ENCODE measurements at regions not wholly inside any gene's neighbourhood (a gene's known extent, or its start where the extent isn't known, plus 50 kb on each side); places are given as distances from the start of the nearest gene placed in this dataset.

DNA sequence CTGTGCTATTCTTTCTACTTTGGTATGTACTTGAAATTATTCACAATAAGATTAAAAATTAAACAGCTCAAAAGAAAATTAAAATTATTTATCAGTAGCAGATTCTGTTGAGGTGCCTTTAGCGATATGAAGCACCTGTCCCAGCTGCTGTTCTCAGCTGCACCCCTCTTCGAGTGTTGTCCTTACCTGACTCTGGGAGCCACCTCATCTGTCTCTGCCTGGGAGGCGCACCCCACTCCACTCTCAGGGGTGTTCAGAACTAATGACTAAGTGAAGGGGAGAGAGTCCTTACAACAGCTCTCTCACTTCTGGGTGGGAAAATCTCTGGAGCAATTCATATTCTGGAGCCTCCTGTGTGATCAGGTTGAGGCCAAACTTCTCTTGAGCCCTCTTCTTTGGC, 745.7 kb downstream of the RFPL4B start:
- no peak overlapping the region for H3K4me3 Mint-ChIP-seq
- no peaks in the 10 kb centered on the region for H3K36me3 Mint-ChIP-seq
- DNase-seq (ENCODE audit: low spot score in 2 of 2) (no peak), ATAC-seq (ENCODE audit: low read depth) (no peak)
- no peak overlapping the region for H3K27ac Mint-ChIP-seq
- H3K9me3 Mint-ChIP-seq: no peaks in the 10 kb centered on the region
- H3K4me1 Mint-ChIP-seq: no peaks in the 10 kb centered on the region
- no peaks in the 10 kb centered on the region for H3K27me3 Mint-ChIP-seq

DNA sequence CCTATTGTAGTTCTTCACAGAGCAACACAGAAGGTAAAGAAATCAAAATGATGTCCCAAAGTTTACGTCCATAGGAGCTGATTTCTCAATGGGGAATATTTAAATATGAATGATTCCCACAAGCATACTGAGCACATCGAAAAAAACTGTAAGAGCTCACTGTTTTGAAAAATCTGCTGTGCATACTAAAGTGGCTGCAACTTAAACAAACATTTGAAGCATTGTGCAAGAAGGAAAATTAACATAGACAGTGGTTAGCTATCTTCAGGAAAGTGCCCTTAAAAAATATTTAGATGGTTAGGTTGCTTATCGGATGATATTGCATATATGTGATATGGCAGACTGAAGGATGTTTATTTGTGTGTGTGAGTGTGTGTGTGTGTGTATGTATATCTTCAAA, 747.6 kb downstream of the RFPL4B start:
- no peaks in the 10 kb centered on the region for H3K4me1 Mint-ChIP-seq
- DNase-seq (ENCODE audit: low spot score in 2 of 2) (no peak), ATAC-seq (ENCODE audit: low read depth) (no peak)
- no peaks in the 10 kb centered on the region for H3K9me3 Mint-ChIP-seq
- no peaks in the 10 kb centered on the region for H3K36me3 Mint-ChIP-seq
- no peak overlapping the region for H3K27ac Mint-ChIP-seq
- H3K4me3 Mint-ChIP-seq: no peak overlapping the region
- H3K27me3 Mint-ChIP-seq: no peaks in the 10 kb centered on the region

DNA sequence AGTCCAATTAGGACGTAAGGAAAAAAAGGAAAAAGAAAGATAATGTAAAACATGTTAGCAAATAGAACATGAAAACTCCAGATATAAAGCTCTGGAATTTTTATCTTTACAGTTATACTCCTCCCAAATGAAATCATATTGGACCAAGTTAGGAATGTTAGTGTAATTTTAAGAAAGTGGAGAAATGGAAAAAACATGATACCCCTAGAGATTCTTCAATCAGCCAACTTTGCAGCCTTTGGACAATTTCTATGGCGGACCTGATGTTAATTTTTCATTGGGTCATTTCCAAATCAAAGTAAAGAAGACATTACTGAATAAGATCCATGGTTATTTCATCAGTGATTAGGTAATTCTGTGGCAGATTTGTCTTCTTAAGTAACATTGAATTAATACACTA, 748.7 kb downstream of the RFPL4B start:
- Mint-ChIP-seq H3K27me3 (no peaks in the 10 kb centered on the region), H3K4me1 (no peaks in the 10 kb centered on the region), H3K27ac (no peak overlapping the region), H3K4me3 (no peak overlapping the region), H3K9me3 (no peaks in the 10 kb centered on the region), H3K36me3 (no peaks in the 10 kb centered on the region)
- ATAC-seq (ENCODE audit: low read depth) (no peak), DNase-seq (ENCODE audit: low spot score in 2 of 2) (no peak)

DNA sequence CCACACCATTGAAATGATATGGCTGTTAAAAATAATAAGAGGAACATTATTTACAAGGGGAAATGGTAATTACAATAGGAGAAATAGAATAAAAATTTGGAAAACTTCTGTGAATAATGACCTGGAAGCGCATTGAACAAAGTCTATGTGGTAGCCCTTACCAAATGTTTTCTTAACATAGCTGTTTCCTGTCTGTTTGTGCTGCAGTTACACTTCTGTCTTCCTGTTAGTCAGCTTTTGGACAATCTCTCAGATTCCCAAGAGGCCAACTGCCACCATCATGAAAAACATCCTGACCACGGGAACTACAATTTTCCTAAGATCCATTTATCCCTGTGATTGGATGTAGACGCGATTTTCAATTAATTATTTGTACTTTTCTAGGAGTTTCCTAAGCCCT, 754.4 kb upstream of the MARCKS start:
- Mint-ChIP-seq H3K27me3 (no peaks in the 10 kb centered on the region), H3K27ac (no peak overlapping the region), H3K9me3 (peaks cover 1% of the 10 kb centered on the region), H3K36me3 (no peaks in the 10 kb centered on the region), H3K4me1 (no peaks in the 10 kb centered on the region), H3K4me3 (no peak overlapping the region)
- ATAC-seq (ENCODE audit: low read depth) (no peak), DNase-seq (ENCODE audit: low spot score in 2 of 2) (no peak)

DNA sequence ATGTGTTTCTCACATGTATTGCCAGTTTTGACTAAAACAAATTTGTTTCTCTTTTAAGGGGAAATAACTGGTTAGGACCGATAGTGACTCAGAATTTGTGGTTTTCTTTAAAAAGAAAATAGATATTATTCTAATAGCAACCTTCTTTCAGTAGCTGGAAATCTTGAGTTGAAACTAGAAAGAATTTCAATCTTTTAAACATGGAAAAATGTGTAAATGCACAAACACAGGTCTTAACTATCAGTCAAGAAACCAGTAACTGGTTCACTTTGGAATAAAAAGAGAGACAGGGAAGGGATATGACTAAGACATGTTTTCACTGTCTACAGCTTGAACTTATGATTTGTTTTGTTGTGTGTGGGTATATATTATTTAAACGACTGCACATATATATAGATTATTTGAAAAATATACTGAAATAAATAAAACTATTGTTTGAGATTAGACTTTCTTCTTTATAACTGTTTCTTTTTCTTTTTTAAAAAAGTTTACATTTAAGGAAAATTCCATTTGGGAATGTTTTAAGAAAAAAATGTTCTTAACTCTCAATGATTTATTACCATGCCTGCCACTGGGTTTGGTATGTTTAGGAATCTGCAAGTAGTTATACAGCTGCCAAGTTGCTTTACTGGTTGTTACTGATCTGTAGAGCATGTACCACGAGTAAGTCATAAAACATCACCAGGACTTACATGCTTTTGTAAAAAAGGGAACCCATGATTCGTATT, 753.3 kb upstream of the MARCKS start:
- ATAC-seq (ENCODE audit: low read depth): no peak

DNA sequence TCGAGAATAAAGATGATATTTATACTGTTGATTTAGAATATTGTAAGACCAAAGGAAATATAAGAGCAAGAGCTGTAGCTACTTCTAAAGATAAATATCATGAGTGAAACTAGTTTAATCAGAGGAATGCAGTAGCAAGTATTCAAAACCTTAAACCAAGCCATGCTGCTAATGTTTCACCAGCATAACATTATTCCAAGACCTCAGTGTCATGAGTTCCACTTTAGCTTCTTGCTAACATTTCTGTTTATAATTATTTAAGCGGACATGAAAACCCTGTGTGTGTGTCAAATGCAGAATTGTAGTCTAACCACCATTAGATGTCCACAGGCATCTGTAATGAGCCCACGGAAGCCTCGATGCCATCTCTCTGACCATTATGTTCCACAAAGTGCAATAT, 752.6 kb upstream of the MARCKS start:
- H3K27me3 Mint-ChIP-seq: no peaks in the 10 kb centered on the region
- H3K27ac Mint-ChIP-seq: no peak overlapping the region
- H3K9me3 Mint-ChIP-seq: peaks cover 1% of the 10 kb centered on the region
- no peaks in the 10 kb centered on the region for H3K36me3 Mint-ChIP-seq
- H3K4me3 Mint-ChIP-seq: no peak overlapping the region
- ATAC-seq (ENCODE audit: low read depth) (no peak), DNase-seq (ENCODE audit: low spot score in 2 of 2) (no peak)
- H3K4me1 Mint-ChIP-seq: no peaks in the 10 kb centered on the region

More for the DNA sequence above, 753.3 kb upstream of the MARCKS start:
- Mint-ChIP-seq H3K36me3 (no peaks in the 10 kb centered on the region), H3K27me3 (no peaks in the 10 kb centered on the region), H3K4me3 (no peak overlapping the region), H3K9me3 (peaks cover 1% of the 10 kb centered on the region), H3K4me1 (no peaks in the 10 kb centered on the region), H3K27ac (no peak overlapping the region)
- no peak for DNase-seq (ENCODE audit: low spot score in 2 of 2)

DNA sequence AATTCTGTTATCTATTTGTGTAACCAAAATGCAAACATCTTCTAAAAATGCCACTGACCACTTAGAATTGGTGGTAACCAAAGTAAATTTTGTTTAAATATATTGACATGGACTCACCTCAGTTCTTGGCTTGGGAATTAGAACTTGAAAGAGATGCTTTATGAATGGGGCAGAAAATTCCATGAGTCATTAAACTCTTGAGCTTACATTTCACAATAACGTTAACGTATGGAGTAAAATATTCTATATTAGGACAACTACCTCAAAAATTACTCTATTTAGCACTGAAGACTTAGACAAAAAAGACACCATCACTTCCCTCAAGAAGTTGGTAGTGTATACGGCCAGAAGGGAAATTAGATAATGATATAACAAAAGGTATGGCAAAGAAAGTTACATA, 752.2 kb upstream of the MARCKS start:
- H3K9me3 Mint-ChIP-seq: peaks cover 1% of the 10 kb centered on the region
- no peak overlapping the region for H3K4me3 Mint-ChIP-seq
- DNase-seq (ENCODE audit: low spot score in 2 of 2) (no peak), ATAC-seq (ENCODE audit: low read depth) (no peak)
- no peak overlapping the region for H3K27ac Mint-ChIP-seq
- no peaks in the 10 kb centered on the region for H3K27me3 Mint-ChIP-seq
- no peaks in the 10 kb centered on the region for H3K4me1 Mint-ChIP-seq
- H3K36me3 Mint-ChIP-seq: no peaks in the 10 kb centered on the region

DNA sequence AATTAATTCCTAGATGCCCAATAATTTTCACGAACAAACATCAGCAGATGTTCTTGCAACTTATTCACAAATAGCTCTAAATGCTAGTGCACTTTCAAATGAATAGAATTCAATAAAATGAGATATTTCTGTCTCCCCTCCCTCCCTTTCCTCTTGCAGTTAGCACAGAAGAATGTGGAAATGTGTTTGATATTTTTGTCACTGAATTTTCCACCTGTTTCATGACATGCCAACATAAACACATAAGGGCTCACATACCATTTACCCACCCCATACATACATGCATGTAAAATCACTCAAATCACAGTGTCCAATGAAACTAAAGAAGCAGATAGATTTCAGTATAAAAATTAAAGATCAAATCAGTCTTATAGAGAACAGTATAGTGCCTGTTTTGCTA, 746.9 kb upstream of the MARCKS start:
- Mint-ChIP-seq H3K36me3 (no peaks in the 10 kb centered on the region), H3K4me1 (no peaks in the 10 kb centered on the region), H3K27ac (no peak overlapping the region), H3K9me3 (no peaks in the 10 kb centered on the region), H3K4me3 (no peak overlapping the region), H3K27me3 (peaks cover 10% of the 10 kb centered on the region)
- no peak for DNase-seq (ENCODE audit: low spot score in 2 of 2)
- no peak for ATAC-seq (ENCODE audit: low read depth)

DNA sequence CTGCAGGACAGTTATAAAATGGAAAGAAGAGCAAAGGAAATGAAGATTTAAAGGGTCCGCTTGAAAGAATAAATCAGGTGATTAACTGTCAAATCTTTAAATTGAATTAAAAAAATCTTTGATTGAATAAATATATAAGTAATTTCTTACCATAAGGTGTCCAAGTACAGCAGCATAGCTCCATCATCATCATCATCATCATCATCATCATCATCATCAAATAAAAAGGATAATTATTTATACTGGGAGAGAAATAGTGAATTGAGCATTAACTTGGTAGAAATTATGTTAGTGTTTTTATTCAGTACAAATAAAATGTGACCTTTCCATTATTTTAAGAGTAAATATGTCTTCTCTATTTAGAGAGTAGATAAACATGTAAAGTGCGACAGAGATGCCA, 745.6 kb upstream of the MARCKS start:
- H3K4me1 Mint-ChIP-seq: no peaks in the 10 kb centered on the region
- H3K36me3 Mint-ChIP-seq: no peaks in the 10 kb centered on the region
- H3K27me3 Mint-ChIP-seq: peaks cover 10% of the 10 kb centered on the region
- DNase-seq (ENCODE audit: low spot score in 2 of 2): no peak
- no peak for ATAC-seq (ENCODE audit: low read depth)
- no peak overlapping the region for H3K4me3 Mint-ChIP-seq
- H3K27ac Mint-ChIP-seq: no peak overlapping the region
- no peaks in the 10 kb centered on the region for H3K9me3 Mint-ChIP-seq

DNA sequence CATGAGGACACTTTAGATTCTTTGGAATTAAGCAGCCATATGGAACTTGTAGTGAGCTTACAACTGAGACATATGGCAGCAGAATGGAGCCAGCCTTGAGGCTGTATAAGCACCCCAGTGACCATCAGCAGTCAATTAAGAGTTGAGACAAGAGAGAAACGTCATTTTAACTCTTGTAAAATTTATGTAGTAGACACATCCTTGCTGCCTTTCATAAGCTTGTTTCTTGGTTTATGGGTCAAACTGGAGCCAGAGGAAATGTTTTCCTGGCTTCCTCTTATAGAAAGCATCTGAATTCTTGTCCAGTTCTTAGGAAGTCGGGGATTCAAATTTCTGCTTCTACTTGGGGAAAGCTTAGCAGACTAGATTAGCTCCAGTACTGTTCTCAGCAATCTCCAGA, 745.1 kb upstream of the MARCKS start:
- Mint-ChIP-seq H3K27ac (no peak overlapping the region), H3K4me1 (no peaks in the 10 kb centered on the region), H3K36me3 (no peaks in the 10 kb centered on the region), H3K9me3 (peaks cover 1% of the 10 kb centered on the region), H3K4me3 (no peak overlapping the region), H3K27me3 (peaks cover 10% of the 10 kb centered on the region)
- no peak for ATAC-seq (ENCODE audit: low read depth)
- no peak for DNase-seq (ENCODE audit: low spot score in 2 of 2)

DNA sequence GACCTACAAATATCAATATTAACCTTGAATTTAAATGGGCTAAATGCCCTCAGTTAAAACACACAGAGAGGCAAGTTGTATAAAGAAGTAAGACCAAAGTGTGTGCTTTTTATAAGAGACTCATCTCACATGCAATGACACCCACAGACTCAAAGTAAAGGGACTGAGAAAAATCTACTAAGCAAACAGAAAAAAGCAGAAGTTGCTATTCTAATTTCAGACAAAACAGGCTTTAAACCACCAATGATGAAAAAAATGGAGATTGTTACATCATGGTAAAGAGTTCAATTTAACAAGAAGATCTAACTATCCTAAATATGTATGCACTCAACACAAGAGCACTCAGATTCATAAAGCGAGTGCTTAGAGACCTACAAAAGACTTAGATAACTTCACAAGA, 741.9 kb upstream of the MARCKS start:
- no peak for ATAC-seq (ENCODE audit: low read depth)
- no peak overlapping the region for H3K4me3 Mint-ChIP-seq
- no peak for DNase-seq (ENCODE audit: low spot score in 2 of 2)
- H3K4me1 Mint-ChIP-seq: no peaks in the 10 kb centered on the region
- peaks cover 5% of the 10 kb centered on the region for H3K9me3 Mint-ChIP-seq
- H3K36me3 Mint-ChIP-seq: no peaks in the 10 kb centered on the region
- peaks cover 10% of the 10 kb centered on the region for H3K27me3 Mint-ChIP-seq
- H3K27ac Mint-ChIP-seq: no peak overlapping the region

DNA sequence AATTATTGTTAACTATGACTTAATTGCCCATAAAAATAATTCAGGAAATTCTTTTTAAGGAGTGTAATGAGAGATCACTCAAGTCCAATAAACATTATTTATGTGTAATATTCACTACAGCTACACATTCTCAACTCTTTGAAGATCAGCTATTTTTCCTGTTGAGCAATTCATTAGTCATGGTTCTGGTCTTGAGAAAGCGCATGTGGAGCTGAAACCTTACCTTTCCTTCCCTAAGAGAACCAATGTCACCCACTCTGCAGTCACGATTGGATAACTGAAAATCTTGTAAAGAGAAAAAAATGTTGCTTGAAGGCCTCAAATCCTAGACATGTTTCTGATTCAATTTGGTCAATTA, 736.9 kb upstream of the MARCKS start:
- DNase-seq (ENCODE audit: low spot score in 2 of 2) (no peak), ATAC-seq (ENCODE audit: low read depth) (no peak)
- no peak overlapping the region for H3K4me3 Mint-ChIP-seq
- no peaks in the 10 kb centered on the region for H3K36me3 Mint-ChIP-seq
- no peak overlapping the region for H3K27ac Mint-ChIP-seq
- no peaks in the 10 kb centered on the region for H3K4me1 Mint-ChIP-seq
- H3K27me3 Mint-ChIP-seq: no peaks in the 10 kb centered on the region
- H3K9me3 Mint-ChIP-seq: peaks cover 5% of the 10 kb centered on the region

DNA sequence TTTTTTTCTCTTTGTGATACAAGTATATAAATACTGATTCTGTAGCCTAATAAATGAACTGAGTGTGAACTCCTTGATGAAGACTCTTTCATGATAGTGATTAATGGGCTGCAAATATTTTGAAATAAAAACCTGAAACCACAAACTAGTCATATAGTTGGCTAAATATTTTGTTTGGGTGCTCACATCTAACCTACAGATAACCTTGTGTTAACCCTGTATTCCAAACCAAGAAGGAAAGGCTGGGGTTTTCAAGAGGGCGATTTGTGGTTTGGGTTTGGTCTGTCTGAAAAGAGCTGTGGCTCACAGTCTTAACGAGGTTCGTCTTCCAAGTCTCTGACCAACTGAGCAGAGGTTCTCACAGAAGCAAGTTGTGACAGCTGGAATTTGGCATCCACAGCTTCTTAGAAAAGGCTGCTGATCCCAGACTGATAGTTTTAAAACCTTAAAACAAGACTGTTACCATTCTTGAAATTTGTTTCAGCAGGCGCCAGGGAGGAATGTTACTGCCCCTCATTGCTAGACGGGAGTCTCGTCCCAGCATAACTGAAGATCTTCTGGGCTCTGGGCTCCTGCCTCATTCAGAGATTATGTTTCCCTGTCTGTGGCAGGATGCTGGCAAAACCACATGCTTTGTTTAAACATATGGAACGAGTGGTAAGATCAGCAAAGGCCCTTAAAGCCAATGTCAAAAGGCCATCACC, 736.4 kb upstream of the MARCKS start:
- Mint-ChIP-seq H3K27me3 (no peaks in the 10 kb centered on the region), H3K4me3 (no peak overlapping the region), H3K27ac (no peak overlapping the region), H3K4me1 (no peaks in the 10 kb centered on the region), H3K9me3 (peaks cover 5% of the 10 kb centered on the region), H3K36me3 (no peaks in the 10 kb centered on the region)
- ATAC-seq (ENCODE audit: low read depth) (no peak), DNase-seq (ENCODE audit: low spot score in 2 of 2) (no peak)

DNA sequence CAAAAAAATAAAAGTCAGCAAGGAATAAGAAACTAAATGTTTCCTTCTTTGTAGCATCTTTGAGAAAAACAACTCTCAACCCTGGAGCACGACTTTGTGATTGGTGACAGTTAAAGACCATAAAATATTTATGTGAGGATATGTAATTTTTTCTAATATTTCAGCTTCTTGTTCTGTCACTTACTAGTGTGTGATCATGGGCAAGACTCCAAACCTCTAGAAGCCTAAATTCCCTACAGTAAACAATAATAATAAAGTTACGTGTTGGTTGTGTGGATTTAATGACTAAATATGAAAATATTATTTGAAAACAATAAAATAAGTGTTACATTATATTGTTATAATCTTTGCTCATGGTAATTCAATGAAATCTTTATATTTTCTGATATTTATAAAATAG, 735.6 kb upstream of the MARCKS start:
- Mint-ChIP-seq H3K4me1 (no peaks in the 10 kb centered on the region), H3K27ac (no peak overlapping the region), H3K9me3 (peaks cover 5% of the 10 kb centered on the region), H3K36me3 (no peaks in the 10 kb centered on the region), H3K4me3 (no peak overlapping the region), H3K27me3 (no peaks in the 10 kb centered on the region)
- no peak for ATAC-seq (ENCODE audit: low read depth)
- DNase-seq (ENCODE audit: low spot score in 2 of 2): no peak

DNA sequence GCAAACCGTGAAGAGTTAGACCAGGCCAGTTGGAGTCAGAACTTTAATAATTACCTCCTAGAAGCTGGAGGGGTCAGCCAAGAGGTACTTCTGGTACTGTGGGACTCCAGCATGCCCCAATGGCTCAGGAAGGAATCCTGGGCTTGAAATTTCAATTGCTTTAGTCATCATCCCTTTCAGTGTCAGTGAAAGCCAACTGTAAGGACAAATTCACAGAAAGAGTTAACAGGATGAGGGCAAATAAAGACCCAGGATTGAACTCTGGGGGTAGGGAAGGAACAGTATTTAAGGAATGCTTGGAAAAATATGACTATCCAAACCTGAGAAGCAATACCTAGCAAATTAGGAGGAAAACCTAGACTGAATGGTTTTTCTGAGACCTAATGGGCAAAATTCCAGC, 735.1 kb upstream of the MARCKS start:
- H3K27ac Mint-ChIP-seq: no peak overlapping the region
- DNase-seq (ENCODE audit: low spot score in 2 of 2): no peak

More for the DNA sequence above, 735.1 kb upstream of the MARCKS start:
- H3K4me3 Mint-ChIP-seq: no peak overlapping the region
- H3K9me3 Mint-ChIP-seq: peaks cover 4% of the 10 kb centered on the region
- no peaks in the 10 kb centered on the region for H3K4me1 Mint-ChIP-seq
- H3K36me3 Mint-ChIP-seq: no peaks in the 10 kb centered on the region
- no peak for ATAC-seq (ENCODE audit: low read depth)
- H3K27me3 Mint-ChIP-seq: peaks cover 2% of the 10 kb centered on the region

Data from memory B cell (primary cell).